ENCODE measurements at regions not wholly inside any gene's neighbourhood (a gene's known extent, or its start where the extent isn't known, plus 50 kb on each side); places are given as distances from the start of the nearest gene placed in this dataset.
A peak's percentile ranks its signal among the peaks of the same experiment; 100 is the strongest.

GRCh38 chr16:62190426-62190825 lies 154.2 kb upstream of the CDH8 start:
- Histone ChIP-seq H3K36me3 (no peaks in the 10 kb centered on the region), H3K4me3 (ENCODE audit: low read depth, low read length) (no peak overlapping the region), H3K27me3 (ENCODE audit: insufficient read depth, low read depth, severe bottlenecking) (peaks cover 19% of the 10 kb centered on the region), H3K9me3 (ENCODE audit: severe bottlenecking) (no peaks in the 10 kb centered on the region), H3K27ac (no peak overlapping the region)
- DNase-seq: no peak
- TF ChIP-seq CTCF (IDR thresholded peaks at IDR 0.05; ENCODE audit: low read depth, low read length): peak; percentile 55

GRCh38 chr16:62177351-62178203 lies 141.3 kb upstream of the CDH8 start:
- TF ChIP-seq CTCF (IDR thresholded peaks at IDR 0.05; ENCODE audit: low read depth, low read length): no peak
- H3K4me3 ChIP-seq (ENCODE audit: low read depth, low read length): no peak overlapping the region
- H3K36me3 ChIP-seq: no peaks in the 10 kb centered on the region
- no peaks in the 10 kb centered on the region for H3K9me3 ChIP-seq (ENCODE audit: severe bottlenecking)
- H3K27ac ChIP-seq: no peak overlapping the region
- no peak for DNase-seq
- peaks cover 8% of the 10 kb centered on the region for H3K27me3 ChIP-seq (ENCODE audit: insufficient read depth, low read depth, severe bottlenecking)

GRCh38 chr16:62170642-62171041 lies 134.4 kb upstream of the CDH8 start:
- H3K36me3 ChIP-seq: no peaks in the 10 kb centered on the region
- no peak overlapping the region for H3K4me3 ChIP-seq (ENCODE audit: low read depth, low read length)
- no peak for DNase-seq
- H3K27ac ChIP-seq: no peak overlapping the region
- no peak for TF ChIP-seq CTCF (IDR thresholded peaks at IDR 0.05; ENCODE audit: low read depth, low read length)
- H3K27me3 ChIP-seq (ENCODE audit: insufficient read depth, low read depth, severe bottlenecking): peaks cover 3% of the 10 kb centered on the region
- no peaks in the 10 kb centered on the region for H3K9me3 ChIP-seq (ENCODE audit: severe bottlenecking)

GRCh38 chr16:62167551-62167950 lies 131.3 kb upstream of the CDH8 start:
- Histone ChIP-seq H3K4me3 (ENCODE audit: low read depth, low read length) (no peak overlapping the region), H3K27ac (no peak overlapping the region), H3K36me3 (no peaks in the 10 kb centered on the region), H3K27me3 (ENCODE audit: insufficient read depth, low read depth, severe bottlenecking) (peaks cover 6% of the 10 kb centered on the region), H3K9me3 (ENCODE audit: severe bottlenecking) (no peaks in the 10 kb centered on the region)
- TF ChIP-seq CTCF (IDR thresholded peaks at IDR 0.05; ENCODE audit: low read depth, low read length): no peak
- DNase-seq: no peak

GRCh38 chr16:62157544-62157943 lies 121.3 kb upstream of the CDH8 start:
- Histone ChIP-seq H3K4me3 (ENCODE audit: low read depth, low read length) (no peak overlapping the region), H3K9me3 (ENCODE audit: severe bottlenecking) (no peaks in the 10 kb centered on the region), H3K27me3 (ENCODE audit: insufficient read depth, low read depth, severe bottlenecking) (peaks cover 9% of the 10 kb centered on the region), H3K36me3 (no peaks in the 10 kb centered on the region), H3K27ac (no peak overlapping the region)
- no peak for DNase-seq
- TF ChIP-seq CTCF (IDR thresholded peaks at IDR 0.05; ENCODE audit: low read depth, low read length): no peak

- no peak for TF ChIP-seq CTCF (IDR thresholded peaks at IDR 0.05; ENCODE audit: low read depth, low read length)
- Histone ChIP-seq H3K9me3 (ENCODE audit: severe bottlenecking) (no peaks in the 10 kb centered on the region), H3K27ac (no peak overlapping the region), H3K4me3 (ENCODE audit: low read depth, low read length) (no peak overlapping the region), H3K27me3 (ENCODE audit: insufficient read depth, low read depth, severe bottlenecking) (peaks cover 8% of the 10 kb centered on the region), H3K36me3 (no peaks in the 10 kb centered on the region)
- DNase-seq: no peak
Observed at GRCh38 chr16:62156971-62157370, 120.7 kb upstream of the CDH8 start.
